Activated CD8-positive, alpha-beta memory T cell treated with anti-CD3 and anti-CD28 coated beads, Interleukin-2, amount 50 U/mL, for 1 hour (primary cell): ENCODE measurements at regions not wholly inside any gene's neighbourhood (a gene's known extent, or its start where the extent isn't known, plus 50 kb on each side); places are given as distances from the start of the nearest gene placed in this dataset.

Experiments used
- DNase-seq: peaks from one replicate; pipeline ENCODE4 v3.0.0-alpha.2; 2020; ENCODE audit errors: extremely low read depth

GRCh38 chrX:20863649-20864048 is 510.6 kb upstream of the CNKSR2 start:
- no peak for DNase-seq

- no peak for DNase-seq
Observed at GRCh38 chrX:20861113-20861512, 513.1 kb upstream of the CNKSR2 start.

DNA sequence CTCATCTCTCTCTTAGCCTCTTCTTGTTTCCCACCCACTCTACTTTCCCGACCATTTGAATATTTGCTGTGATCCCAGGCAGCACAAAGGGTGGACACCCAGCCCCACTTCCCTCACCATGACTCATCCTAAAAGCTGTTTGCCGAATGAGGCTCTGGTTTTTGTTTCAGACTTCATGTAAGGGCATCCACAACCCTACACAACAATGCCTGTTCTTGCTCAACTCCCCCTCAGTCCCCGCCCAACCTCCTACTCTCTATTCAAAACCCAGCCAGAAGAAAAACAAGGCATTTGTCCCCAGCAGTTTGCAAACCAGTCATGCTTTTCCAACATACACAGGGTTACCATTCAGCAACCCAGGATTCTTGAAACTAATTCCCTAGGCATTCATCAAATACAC is 516.5 kb upstream of the CNKSR2 start:
- DNase-seq = no peak

- DNase-seq = no peak
Observed at GRCh38 chrX:20838477-20838876, 535.7 kb upstream of the CNKSR2 start.

DNA sequence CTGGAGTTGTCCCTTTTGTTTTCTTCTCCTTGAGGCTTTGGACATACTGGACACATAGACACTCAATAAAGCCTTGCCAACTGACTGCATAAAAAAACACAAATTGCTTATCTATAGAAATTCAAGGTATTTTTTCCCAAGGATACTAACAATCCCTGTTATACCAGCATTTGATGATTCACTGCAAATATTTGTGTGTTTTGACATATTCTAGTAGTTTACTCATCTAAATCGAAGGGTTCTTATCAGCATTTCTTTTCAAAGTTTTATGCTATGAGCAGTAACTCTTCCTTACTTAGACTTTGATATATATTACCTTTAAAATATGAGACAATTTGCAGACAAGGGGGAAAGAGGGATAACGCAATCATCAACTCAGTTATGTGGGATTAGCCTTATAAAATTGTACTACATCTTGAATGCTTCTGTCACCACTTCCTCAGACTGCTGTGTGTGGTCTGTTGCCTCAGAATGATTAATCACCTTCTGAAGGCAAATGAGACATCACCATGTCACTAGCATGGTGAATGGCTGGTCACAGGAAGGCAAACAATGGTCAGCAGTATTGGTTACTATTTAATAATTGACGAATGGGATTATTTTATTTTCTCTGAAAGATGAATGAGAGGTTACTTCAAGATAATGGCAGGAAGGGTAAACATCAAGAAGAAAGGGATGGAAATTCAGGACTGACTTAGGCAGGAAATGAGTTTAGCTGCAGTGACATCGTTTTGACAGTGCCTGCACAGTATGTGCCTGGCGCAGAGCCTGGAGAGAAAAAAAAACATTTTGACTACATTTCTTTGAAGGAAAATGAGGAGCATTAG is 544.3 kb upstream of the CNKSR2 start:
- no peak for DNase-seq

GRCh38 chrX:20825984-20826383 is 548.2 kb upstream of the CNKSR2 start:
- DNase-seq = no peak

- no peak for DNase-seq
Observed at GRCh38 chrX:20803971-20804370, 537.3 kb upstream of the RPS6KA3 start.

- no peak for DNase-seq
Observed at GRCh38 chrX:20802036-20802435, 535.3 kb upstream of the RPS6KA3 start.

- no peak for DNase-seq
Observed at GRCh38 chrX:20796450-20796849, 529.7 kb upstream of the RPS6KA3 start.

DNA sequence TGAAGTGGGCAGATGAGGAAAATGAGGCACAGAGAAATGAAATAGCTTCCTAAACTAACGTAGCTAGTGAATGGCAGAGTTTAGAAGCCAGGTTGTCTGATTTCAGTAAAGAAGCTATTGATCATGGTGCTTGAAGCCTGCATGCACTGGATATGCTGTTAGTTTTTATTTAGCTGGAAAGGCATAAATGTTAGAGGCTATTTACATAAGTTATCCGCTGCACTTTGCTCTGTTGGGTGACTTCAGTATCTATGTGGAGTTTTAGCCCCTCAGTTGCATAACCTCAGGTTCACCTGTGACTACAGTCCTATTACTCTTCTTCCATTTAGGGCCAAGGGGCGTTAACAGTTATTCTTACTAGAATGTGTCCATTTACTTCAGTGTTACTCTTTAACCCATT is 522.4 kb upstream of the RPS6KA3 start:
- no peak for DNase-seq

DNA sequence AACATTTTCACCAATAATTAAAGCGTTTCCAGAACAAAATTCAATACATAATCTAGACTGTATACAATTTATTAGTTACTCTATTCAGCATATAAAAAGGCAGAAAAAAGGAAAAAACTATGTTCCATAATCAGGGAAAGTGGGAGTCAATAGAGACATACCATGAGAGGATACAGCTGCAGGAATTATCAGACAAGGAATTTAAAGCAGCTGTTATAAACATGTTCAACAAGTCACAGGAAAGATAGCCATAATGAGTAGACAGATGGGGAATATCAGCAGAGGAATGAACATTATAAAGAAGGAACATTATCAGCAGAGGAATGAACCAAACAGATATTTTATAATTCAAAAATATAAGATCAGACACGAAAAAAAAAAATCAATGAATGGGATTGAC is 500.6 kb upstream of the RPS6KA3 start:
- DNase-seq = no peak

DNA sequence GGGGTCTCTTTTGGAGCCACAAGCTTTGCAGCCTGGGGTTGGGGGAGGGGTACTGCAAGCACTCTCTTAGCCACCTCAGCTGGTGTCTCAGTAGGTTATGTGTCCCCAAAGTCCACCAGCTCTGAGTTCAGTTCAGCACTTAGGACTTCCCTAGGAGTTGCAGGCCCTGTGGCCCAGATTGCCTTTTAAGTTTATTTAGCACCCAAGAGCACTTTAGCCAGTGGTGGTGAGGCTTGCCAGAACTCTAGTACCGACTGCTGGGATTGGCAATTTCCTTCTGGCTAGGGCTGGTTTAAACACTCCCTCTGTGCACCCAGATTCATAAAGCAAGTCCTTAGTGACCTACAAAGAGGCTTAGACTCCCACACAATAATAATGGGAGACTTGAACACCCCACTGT is 489.9 kb upstream of the RPS6KA3 start:
- no peak for DNase-seq

DNA sequence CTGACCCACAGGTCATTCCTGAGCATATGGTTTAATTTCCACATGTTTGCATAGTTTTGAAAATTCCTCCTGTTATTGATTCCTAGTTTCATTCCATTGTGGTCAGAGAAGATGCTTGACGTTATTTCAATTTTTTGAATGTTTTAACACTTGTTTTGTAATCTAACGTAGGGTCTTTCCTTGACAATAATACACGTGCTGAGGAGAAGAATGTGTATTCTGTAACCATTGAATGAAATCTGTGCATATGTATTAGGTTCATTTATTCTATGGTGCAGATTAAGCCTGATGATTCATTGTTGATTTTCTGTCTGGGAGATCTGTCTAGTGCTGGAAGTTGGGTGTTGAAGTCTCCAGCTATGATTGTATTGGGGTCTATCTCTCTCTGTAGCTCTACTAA is 486.4 kb upstream of the RPS6KA3 start:
- no peak for DNase-seq

DNA sequence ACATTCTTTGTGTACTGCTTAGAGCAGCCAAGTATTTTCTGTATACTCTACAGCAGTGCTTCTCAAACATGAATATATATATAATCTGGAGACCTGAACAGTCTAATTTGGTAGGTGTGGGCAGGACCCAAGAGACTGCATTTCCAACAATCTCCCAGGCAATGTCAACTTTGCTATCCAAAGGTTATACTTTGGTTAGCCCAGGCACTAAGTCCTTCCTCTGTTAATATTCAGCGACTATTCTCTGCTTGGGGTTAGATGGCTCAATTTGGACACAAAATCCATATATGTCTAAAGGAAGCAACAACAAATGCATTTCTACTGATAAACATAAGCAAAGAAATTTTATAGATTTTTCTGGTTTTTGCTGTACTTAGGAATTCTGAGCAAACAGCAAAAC is 480.0 kb upstream of the RPS6KA3 start:
- no peak for DNase-seq

- DNase-seq = no peak
Observed at GRCh38 chrX:20743046-20743445, 476.3 kb upstream of the RPS6KA3 start.

DNA sequence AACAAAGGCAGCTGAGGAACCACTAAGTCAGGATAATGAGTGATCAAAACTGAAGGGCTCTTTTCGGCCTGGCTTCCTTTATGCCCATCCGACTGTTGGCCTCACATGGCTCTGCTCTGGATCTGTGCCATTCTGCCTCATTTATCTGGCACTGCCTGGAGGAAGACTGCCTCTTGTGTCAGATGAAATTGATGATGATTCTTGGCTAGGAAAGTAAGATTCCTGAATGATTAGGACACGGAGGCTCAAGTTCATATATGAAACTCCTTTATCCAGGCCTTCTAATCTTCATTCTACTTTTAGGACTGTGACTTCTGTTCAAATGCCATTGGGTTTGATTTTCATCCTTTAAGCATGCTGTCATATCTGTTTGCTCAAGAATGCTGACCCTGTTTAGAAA is 475.4 kb upstream of the RPS6KA3 start:
- DNase-seq = no peak

GRCh38 chrX:20740443-20740842 is 473.7 kb upstream of the RPS6KA3 start:
- no peak for DNase-seq

GRCh38 chrX:20739038-20739745 is 472.5 kb upstream of the RPS6KA3 start:
- no peak for DNase-seq

DNA sequence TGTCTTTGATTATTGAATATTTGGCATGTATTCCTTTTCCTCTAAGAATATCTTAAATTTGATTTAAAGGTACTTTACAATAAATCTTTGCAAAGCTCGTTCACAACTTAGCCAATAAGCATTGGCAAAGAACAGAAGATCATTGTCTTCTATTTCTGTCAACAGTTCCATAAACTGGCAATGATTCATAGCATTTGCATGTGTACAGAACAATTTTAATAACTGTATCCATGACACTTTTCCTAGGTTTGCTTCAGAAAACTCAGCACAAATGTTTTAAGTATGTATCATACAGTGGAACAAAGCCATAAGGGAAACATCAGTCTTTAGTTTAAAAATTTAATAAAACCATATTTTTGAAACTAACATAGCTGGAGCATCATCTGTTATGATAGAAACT is 462.7 kb upstream of the RPS6KA3 start:
- DNase-seq = no peak

DNA sequence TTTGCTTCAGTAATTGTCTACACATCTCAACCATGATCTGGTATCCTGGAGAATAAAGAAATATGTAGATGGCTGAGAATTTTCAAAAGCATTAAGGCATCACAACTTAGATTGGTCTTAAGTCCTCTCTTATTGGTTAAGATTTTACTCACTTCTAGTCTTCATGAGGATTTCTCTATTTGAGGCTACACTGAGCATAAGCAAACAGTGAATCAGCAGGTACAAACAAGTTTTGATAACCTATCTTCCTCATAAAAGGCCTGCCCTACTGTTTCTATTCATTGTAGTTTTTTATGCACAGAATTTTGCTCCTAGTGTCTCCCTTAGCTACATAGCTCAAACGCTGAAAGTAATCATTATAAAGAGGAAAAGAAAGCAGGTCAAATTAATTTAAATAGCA is 460.7 kb upstream of the RPS6KA3 start:
- no peak for DNase-seq

GRCh38 chrX:20720954-20721626 is 454.4 kb upstream of the RPS6KA3 start:
- no peak for DNase-seq

DNA sequence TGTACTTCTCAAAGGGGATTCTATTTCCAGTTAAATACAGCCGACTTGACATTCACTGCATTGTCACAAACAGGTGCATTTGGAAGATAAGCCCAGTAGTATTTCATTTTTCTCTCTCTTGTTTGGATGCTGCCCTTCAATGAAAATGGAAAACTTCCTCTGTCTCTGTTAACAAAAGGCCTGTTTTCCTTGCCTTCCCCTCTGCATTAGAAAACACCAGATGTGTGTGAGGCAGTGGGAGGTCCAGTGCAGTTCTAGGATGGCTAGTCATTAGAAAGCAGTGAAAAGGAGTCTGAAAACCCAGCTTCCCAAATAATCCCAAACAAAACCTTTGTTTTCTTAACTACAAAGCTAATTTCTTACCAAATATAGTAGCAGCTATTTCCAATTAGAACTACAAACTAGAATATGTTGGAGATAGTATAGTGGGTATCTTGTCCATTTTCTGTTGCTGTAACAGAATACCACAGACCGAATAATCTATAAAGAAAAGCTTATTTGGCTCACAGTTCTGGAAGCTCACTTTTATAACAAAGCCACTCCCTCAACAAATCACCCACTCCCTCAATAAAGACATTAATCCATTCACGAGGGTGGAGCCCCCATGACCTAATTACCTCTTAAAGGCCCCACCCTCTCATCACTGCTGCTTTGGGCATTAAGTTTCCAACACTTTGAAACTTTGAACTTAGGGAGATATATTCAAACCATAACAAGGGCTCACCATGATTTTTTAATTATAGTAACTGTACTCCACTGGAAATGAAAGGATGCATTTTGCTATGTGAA is 452.1 kb upstream of the RPS6KA3 start:
- no peak for DNase-seq
